ENCODE measurements at regions not wholly inside any gene's neighbourhood (a gene's known extent, or its start where the extent isn't known, plus 50 kb on each side); places are given as distances from the start of the nearest gene placed in this dataset.

DNA sequence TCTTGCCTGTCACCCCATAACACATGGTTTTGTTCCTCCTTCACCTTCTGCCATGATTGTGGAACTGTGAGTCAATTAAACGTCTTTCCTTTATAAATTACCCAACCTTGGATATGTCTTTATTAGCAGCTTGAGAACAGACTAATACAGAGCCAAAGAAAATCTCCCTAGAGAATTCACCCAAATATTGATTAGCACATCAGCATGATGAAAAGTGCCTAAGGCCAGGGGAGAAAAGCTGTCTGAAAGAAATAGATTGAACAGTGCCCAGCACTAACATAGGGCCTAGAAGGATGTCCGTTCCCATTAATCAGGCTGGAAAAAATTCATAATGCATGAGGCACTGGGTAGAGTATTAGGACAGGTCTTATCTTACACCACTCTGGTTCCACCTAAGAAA, 111.9 kb upstream of the CALN1 start:
- no peak for DNase-seq

DNA sequence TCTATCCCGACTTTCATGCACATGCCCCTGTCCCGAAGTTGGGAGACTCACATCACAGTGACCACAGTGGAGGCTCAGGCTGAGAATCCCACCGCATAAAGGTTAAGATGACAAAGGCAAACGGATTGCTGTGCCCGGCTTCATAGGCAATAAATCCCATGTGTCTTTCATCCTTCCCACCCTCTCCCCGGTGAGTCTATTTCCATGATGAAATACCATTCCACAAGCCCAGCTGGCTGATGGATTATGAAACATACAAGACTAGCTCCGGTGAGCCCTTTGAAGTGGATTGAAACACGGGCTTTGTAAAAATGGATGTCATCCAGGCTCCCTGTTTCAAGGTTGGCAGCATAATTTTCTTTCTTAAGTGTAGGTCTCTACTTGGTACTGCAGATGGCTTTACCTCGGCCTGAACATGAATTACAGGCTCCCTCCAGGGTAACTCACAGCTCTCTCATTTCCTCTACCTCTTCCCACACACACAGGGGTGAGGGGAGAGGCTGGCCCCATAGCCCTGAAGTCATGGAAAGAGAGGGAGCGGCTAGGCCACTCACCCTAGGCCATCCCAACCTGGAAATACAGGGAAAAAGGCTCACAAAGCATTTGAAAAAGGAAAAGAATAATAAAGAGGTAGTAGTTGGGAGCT, 92.0 kb upstream of the CALN1 start:
- DNase-seq = no peak

DNA sequence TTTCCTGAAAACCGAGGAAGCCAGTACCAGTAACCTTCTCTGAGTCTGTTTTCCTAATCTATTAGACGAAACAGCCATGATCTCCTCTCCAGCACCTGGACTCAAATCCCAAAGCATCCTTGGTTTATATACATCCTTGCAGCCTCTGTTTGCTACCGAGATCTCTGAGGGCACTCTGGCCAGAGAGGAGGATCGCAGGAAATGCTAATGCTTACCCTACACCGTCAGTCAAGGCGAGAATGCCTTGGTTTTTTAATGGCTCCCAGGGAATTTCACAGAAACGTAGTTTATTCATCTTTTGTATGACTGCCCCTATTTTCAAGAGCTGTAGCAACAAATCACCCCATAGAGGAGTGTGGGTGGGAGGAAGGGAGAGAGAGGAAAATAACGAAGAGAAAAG, 91.5 kb upstream of the CALN1 start:
- DNase-seq = no peak

DNA sequence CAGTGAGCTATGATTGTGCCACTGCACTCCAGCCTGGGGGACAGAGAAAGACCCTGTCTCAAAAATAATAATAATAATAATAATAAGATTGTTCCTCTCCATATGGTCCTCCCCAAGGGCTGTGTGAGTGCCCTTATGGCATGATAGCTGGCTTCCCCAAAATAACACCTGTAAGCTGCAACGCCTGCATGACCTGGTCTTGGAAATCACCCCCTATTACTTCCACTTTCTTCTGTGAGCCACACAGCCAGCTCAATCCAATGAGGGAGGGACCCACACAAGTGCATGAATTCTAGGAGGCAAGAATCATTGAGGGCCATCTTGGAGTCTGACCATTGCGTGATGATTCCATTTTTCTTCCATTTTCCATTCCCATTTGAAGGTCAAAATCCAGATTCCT, 82.7 kb upstream of the CALN1 start:
- no peak for DNase-seq

DNA sequence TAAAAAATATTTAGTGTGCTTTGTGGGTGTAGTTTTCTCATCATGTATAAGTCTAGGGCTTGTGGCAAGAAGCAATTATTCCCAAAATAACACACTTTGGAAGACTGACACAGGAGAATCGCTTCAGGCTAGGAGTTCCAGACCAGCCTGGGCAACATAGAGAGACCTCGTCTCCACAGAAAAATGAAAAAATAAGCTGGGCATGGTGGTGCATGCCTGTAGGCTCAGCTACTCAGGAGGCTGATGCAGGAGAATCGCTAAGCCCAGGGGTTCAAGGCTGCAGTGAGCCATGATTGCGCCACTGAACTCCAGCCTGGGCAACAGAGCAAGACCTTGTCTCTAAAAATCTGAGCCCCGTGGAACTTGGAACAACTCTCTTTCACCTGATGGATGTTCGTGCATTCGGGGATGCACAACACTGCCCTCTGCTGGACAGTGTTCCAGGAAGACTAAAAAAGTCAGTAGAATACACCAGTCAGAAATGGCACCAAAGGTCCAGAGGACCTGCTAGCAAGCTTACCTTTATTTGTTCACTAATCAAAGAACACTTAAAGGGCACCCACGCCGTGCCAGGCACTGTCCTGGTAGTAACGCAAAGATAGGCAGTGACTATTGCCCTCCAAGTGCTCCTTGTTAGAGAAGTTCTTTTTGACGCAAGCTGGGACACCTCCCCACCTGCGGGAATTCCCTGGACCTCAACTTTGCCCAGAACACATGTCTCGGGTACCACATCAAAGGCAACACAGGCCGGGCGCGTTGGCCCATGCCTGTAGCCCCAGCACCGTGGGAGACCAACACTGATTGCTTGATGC, 81.9 kb upstream of the CALN1 start:
- peak; percentile 24 for DNase-seq

- DNase-seq = no peak
Measured at GRCh38 chr7:72492461-72493065, 80.4 kb upstream of the CALN1 start.

DNA sequence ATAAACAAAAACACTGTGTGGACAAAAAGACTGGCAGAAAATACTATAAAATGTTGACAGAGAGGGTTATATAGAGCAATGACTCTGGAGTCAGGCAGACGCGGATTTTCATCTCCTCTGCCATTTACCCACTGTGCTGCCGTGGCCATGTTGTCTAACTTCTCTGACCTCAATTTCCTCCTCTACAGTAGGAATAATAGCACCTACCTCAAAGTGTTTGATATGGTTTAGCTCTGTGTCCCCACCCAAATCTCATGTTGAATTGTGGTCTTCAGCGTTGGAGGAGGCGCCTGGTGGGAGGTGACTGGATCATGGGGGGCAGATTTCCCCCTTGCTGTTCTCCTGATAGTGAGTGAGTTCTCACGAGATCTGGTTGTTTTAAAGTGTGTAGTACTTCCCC, 78.2 kb upstream of the CALN1 start:
- DNase-seq = no peak

DNA sequence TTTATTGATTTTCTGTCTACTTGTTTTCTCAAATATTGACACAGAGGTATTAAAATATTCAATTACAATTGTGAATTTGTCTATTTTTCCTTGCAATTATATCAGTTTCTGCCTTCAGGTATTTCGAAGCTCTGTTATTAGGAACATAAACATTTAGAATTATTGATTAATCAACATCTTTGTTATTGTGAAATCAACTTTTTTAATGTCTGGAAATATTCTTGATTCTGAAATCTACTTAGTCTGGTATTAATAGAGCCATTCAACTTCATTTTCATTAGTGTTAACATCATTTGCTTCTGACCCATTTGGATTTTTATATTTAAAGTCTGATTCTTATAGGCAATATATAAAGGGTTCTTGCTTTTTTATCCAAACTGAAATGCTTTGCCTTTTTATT, 69.8 kb upstream of the CALN1 start:
- no peak for DNase-seq

- DNase-seq = no peak
Measured at GRCh38 chr7:72476608-72477305, 64.6 kb upstream of the CALN1 start.

- no peak for DNase-seq
Measured at GRCh38 chr7:72467237-72467636, 55.1 kb upstream of the CALN1 start.

DNA sequence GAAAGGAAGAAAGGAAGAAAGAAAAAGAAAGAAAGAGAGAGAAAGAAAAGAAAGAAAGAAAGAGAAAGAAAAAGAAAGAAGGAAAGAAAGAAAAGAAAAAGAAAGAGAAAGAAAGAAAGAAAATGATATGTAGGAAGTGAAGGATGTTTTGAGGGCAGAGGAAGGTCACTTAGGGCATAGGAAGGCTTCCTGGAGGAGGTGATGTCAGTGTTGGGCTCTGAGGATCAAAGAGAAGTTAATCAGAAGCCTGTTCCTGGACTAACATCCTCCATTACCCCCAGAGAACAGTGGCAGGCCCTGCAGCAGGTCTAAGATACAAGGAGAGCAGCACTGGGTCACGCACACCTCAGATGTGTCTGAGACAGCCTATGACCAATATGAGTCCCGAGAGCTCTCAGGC, 54.7 kb upstream of the CALN1 start:
- no peak for DNase-seq

- no peak for DNase-seq
Measured at GRCh38 chr7:72465521-72465920, 53.4 kb upstream of the CALN1 start.

GRCh38 chr7:72462311-72462710, 50.2 kb upstream of the CALN1 start:
- no peak for DNase-seq
